NB4 (cell line): ENCODE measurements at regions not wholly inside any gene's neighbourhood (a gene's known extent, or its start where the extent isn't known, plus 50 kb on each side); places are given as distances from the start of the nearest gene placed in this dataset.
"Not testable (repeated sequence)": the region's sequence is repeated elsewhere in the genome, so short reads cannot be mapped to it uniquely, and the experiment has no call there.

Source experiments
- DNase-seq: peaks from one replicate; pipeline ENCODE4 v3.0.0; 2010; ENCODE audit warnings: low read depth
- H3K4me3 ChIP-seq: one replicate; pipeline ENCODE4 v1.5.1; 2011; ENCODE audit warnings: mild to moderate bottlenecking, low read depth, low read length, moderate library complexity
- MYC ChIP-seq: IDR thresholded peaks from 2 replicates; pipeline ENCODE4 v1.6.1; 2011; ENCODE audit warnings: low read depth, low read length
- POLR2A ChIP-seq: IDR thresholded peaks from 2 replicates; pipeline ENCODE4 v1.6.1; 2011; ENCODE audit warnings: mild to moderate bottlenecking; ENCODE audit not compliant: insufficient read length; ENCODE audit errors: extremely low read depth
- TF ChIP-seq, protein P1 (sequence below): IDR thresholded peaks from 2 replicates; pipeline ENCODE4 v1.6.1; 2011; ENCODE audit warnings: low read depth, low read length
- TF ChIP-seq, protein P2 (sequence below): IDR thresholded peaks from one replicate; pipeline ENCODE4 v1.5.1; 2012; ENCODE audit warnings: low read depth, low read length

DNA sequence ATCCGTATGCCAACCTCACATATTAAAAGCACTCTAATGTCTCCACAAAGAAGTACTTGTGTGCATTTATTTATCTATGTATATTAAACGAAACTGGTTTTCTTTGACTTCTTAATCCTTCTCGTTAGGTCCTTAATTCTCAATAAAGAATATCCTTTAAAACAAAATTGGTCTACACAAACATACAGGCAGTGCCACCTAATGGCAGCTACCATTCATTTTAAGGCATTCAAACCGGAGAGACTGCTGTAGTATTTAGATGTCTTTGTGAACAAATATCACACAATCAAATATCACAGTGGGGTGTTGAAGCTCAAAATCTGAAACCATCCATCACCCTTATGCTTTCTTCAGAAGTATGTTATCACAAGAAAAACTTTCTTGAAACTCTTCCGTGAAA lies 96.6 kb upstream of the IRAK1BP1 start:
- no peak overlapping the region for H3K4me3 ChIP-seq
- TF ChIP-seq, protein P1, sequence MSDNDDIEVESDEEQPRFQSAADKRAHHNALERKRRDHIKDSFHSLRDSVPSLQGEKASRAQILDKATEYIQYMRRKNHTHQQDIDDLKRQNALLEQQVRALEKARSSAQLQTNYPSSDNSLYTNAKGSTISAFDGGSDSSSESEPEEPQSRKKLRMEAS, result no peak
- TF ChIP-seq MYC, result no peak
- TF ChIP-seq, protein P2, sequence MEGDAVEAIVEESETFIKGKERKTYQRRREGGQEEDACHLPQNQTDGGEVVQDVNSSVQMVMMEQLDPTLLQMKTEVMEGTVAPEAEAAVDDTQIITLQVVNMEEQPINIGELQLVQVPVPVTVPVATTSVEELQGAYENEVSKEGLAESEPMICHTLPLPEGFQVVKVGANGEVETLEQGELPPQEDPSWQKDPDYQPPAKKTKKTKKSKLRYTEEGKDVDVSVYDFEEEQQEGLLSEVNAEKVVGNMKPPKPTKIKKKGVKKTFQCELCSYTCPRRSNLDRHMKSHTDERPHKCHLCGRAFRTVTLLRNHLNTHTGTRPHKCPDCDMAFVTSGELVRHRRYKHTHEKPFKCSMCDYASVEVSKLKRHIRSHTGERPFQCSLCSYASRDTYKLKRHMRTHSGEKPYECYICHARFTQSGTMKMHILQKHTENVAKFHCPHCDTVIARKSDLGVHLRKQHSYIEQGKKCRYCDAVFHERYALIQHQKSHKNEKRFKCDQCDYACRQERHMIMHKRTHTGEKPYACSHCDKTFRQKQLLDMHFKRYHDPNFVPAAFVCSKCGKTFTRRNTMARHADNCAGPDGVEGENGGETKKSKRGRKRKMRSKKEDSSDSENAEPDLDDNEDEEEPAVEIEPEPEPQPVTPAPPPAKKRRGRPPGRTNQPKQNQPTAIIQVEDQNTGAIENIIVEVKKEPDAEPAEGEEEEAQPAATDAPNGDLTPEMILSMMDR, result no peak
- peak; percentile 5 for DNase-seq

DNA sequence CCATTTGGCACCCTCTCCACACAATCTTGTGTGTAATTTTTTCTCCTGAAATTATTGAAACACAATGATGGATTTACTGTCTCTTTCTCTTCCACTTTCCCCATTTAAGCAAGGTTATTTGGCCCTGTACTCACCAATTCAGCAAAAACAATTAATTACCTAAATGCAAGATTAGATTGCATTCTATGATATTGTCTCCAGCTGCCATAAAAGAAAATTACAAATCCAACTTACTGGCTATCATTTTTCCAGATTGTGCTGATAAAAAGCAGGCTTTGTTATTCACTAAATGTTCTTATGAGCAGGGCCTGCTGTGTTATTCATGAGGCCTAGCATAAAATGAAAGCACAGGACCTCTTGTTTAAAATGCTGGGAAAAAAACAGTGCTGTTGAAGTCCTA lies 95.8 kb upstream of the IRAK1BP1 start:
- no peak for DNase-seq
- TF ChIP-seq MYC (no peak), POLR2A (no peak)
- TF ChIP-seq, protein P1, result no peak
- TF ChIP-seq, protein P2, result no peak
- no peak overlapping the region for H3K4me3 ChIP-seq

DNA sequence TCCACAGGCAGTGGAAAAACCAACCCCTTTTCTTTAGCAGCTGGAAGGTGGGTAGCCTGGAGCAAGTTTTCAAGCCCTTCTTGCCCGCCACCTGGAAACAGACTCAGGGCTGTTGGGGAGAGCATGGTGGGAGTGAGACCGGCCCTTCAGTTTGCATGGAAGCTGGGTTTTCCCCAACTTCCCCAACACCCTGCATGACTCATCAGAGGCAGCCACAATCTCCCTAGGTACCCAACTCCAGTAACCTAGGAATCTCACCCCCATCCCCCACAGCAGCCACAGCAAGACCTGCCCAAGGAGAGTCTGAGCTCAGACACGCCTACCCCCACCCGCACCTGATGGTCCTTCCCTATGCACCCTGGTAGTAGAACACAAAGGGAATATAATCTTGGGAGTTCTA lies 86.3 kb upstream of the IRAK1BP1 start:
- TF ChIP-seq MYC (no peak), POLR2A (no peak)
- TF ChIP-seq, protein P1, result no peak
- TF ChIP-seq, protein P2, result no peak
- no peak overlapping the region for H3K4me3 ChIP-seq
- DNase-seq, result no peak

DNA sequence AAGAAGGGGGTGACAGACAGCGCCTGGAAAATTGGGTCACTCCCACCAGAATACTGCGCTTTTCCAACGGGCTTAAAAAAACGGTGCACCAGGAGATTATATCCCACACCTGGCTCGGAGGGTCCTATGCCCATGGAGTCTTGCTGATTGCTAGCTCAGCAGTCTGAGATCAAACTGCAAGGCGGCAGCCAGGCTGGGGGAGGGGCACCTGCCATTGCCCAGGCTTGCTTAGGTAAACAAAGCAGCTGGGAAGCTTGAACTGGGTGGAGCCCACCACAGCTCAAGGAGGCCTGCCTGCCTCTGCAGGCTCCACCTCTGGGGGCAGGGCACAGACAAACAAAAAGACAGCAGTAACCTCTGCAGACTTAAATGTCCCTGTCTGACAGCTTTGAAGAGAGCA lies 84.0 kb upstream of the IRAK1BP1 start:
- not testable (repeated sequence) for H3K4me3 ChIP-seq, DNase-seq

DNA sequence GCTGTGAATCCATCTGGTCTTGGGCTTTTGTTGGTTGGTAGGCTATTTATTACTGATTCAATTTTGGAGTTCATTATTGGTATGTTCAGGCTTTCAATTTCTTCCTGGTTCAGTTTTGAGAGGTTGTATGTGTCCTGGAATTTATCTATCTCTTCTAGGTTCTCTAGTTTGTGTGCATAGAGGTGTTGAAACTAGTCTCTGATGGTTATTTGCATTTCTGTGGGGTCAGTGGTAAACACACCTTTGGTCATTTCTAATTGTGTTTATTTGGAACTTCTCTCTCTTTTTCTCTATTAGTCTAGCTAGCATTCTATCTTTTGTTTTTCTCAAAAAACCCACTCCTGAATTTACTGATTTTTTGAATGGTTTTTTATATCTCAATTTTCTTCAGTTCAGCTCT lies 70.1 kb upstream of the IRAK1BP1 start:
- TF ChIP-seq POLR2A (no peak), MYC (no peak)
- TF ChIP-seq, protein P2, result no peak
- TF ChIP-seq, protein P1, result no peak

DNA sequence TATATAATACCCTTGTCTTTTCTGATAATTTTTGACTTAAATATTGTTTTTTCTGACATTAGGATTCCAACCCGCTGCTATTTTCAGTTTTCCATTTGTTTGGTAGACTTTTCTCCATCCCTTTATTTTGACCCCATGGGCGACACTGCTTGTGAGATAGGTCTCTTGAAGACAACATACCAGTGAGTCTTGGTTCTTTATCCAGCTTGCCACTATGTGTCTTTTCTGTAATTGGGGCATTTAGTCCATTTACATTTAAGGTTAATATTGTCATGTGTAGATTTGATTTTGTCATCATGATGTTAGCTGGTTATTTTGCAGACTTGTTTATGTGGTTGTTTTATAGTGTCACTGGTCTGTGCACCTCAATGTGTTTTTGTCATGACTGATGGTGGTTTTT lies 67.7 kb upstream of the IRAK1BP1 start:
- no peak for DNase-seq
- TF ChIP-seq, protein P2, result no peak
- no peak for TF ChIP-seq MYC
- TF ChIP-seq, protein P1, result no peak
- no peak overlapping the region for H3K4me3 ChIP-seq

More for the DNA sequence above, 70.1 kb upstream of the IRAK1BP1 start:
- DNase-seq, result no peak
- no peak overlapping the region for H3K4me3 ChIP-seq

DNA sequence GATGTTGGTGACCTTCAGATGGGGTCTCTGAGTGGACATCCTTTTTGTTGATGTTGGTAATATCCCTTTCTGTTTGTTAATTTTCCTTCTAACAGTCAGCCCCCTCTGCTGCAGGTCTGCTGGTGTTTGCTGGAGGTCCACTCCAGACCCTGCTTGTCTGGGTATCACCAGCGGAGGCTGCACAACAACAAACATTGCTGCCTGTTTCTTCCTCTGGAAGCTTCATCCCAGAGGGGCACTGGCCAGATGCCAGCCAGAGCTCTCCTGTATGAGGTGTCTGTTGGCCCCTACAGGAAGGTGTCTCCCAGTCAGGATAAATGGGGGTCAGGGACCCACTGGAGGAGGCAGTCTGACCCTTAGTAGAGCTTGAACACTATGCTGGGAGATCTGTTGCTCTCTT lies 60.6 kb upstream of the IRAK1BP1 start:
- DNase-seq, result not testable (repeated sequence)

DNA sequence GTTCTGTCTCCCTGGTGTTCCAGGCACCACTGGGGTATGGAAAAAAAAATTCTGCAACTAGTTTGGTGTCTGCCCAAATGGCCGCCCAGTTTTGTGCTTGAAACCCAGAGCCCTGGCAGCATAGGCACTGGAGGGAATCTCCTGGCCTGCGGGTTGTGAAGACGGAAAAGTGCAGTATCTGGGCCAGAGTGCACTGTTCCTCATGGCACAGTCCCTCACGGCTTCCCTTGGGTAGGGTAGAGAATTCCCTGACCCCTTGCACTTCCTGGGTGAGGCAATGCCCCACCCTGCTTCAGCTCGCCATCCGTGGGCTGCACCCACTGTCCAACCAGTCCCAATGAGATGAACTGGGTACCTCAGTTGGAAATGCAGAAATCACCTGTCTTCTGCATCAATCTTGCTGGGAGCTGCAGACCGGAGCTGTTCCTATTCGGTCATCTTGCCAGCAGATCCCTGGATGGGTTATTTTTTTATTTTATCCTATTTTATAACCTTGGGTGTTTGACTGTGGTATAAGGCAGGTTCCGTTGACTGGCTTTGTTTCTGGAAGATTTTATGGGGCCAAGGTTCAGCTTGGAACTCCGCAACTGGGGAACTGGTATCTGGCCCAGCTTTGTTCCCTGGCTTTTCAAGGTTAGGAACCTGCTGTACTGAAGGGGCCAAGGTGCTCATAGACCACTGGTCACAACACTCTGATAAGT lies 59.5 kb upstream of the IRAK1BP1 start:
- not testable (repeated sequence) for DNase-seq, H3K4me3 ChIP-seq

More for the DNA sequence above, 60.6 kb upstream of the IRAK1BP1 start:
- not testable (repeated sequence) for H3K4me3 ChIP-seq
